COLO829 (cell line): ENCODE measurements at regions not wholly inside any gene's neighbourhood (a gene's known extent, or its start where the extent isn't known, plus 50 kb on each side); places are given as distances from the start of the nearest gene placed in this dataset.

Experiments used
- DNase-seq: peaks from one replicate; pipeline ENCODE4 v3.0.0; 2012; ENCODE audit warnings: low spot score

DNA sequence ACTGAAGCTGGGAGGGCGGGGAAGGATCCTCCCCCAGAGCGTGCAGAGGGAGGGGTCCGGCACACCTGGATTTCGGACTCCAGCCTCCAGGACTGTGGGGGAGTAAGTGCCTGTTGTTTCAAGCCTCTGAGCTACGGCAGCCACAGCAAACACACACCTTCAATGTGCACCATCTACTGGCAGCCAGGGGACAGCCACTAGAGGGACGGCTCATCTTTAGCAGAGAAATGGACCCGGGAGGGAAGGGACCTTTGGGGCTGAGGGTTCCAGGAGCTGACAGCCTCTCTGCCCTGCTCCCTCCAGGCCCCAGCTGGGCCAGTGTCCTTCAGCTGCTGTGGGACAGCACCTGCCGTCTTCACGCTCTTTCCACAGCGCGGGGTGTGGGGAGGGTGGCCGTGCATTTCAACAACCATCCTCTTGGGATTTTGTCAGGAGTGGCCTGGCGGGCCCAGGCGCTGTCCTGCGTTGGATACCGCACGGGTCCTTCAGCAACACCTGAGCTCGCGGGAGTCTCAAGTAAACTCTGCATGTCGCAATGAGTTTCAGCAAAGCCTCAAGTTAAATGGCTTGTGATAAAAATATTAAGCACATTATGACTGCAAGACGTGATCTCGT is 209.2 kb upstream of the C14orf180 start:
- no peak for DNase-seq

GRCh38 chr14:104371031-104371430 is 208.5 kb upstream of the C14orf180 start:
- DNase-seq = no peak

DNA sequence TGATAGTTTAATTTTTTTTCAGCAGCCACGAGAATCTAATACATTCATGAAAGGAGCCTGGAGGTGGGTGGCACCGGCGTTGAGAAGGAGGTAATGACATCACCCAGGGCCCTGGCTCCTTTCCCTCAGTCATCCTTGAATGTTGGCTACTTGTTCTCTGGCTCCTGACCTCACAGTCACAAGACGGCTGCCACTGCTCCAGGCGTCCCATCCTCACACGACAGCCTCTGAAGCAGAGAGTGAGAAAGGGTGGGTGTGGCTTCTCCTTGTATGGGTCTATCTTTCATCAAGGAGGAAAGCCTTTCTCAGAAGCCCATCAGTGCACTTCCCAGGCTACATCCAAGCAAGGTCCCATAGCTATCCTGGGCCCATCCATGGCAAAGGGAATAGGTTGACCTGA is 207.6 kb upstream of the C14orf180 start:
- DNase-seq = no peak

DNA sequence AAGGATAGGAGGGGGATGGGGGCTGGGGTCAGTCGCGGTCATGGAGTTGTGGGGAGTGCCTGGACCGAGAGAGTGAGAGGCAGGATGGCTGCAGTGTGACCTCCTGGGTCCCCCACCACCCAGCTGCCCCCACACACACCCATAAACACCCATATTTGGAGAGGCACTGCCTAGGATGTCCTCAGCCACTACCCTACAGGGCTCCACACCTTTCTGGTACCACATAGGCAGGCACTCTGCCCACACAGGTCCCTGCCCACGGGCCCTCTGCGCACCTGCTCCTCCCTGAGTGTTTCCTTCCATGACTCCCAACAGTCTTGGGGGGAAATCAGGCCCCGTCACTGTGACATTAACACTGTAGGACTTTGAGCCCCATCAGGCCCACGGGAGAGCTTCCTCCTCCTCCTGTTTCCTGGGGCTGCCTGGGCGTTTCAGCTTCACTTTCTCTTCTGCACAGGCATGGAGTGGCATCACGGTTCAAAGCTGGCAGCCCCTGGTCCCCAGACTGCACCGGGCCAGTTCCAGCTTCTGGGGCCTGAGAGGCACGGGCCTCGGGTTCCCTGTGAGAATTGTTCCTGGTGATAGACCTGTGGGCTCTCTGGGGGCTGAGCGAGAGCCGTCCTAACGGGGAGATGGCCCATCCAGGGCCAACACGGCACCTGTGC is 207.0 kb upstream of the C14orf180 start:
- DNase-seq = no peak

GRCh38 chr14:104373055-104373854 is 206.3 kb upstream of the C14orf180 start:
- DNase-seq = no peak

DNA sequence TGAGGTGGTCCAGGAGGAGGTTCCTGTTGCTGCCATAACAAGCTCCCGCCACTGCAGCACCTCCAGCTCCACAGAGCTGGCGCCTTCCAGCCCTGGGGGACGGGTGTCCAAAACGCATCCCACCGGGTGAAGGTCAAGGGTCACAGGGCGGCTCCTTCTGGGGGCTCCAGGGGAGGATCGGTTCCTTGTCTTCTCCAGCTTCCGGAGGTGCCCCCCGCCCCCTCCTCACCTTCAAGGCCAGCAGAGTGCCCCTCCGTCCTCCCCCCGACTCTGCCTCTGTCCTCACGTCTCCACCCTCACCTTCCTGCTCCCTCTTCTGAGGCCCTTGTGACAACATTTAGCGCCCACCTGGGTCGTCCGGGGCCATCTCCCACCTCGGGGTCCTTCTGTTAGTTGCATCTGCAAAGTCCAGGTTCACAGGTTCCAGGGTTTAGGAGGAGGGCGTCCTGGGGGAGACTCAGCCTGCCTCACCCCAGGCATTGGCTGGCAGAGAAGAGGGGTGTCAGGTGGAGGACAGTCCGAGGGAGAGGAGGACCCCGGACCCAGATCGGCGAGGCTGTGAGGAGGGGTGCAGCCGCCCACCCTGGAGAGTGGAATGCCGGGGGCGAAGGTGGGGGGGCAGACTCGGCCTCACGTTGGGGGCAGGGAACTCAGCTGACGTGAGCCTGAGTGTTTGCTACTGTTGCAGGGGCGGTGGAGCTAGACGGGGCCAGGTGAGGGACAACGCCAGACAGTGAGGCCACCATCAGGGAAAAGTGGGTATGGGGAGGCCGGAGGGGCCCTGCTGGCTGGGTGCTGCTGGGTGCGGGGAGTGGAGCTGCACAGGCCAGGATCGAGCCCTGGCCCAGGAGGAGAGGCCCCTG is 205.5 kb upstream of the C14orf180 start:
- no peak for DNase-seq

DNA sequence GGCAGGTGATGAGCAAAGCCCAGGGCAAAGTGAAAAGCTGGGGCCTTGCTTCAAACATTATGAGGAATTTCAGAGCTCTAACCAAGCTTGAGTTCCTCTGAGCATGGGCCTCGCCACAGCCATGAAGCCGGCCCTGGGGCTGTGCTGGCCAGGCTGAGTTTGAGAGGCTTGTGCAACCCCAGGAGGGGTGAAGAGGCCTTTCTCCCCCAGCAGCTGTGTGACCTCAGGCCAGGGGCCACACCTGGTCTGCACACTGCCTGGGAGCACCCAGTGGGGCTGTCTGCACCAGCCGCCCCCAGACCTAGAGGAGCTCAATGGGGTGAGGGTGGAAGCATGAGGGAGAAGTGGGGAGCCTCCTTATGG is 204.9 kb upstream of the C14orf180 start:
- no peak for DNase-seq

DNA sequence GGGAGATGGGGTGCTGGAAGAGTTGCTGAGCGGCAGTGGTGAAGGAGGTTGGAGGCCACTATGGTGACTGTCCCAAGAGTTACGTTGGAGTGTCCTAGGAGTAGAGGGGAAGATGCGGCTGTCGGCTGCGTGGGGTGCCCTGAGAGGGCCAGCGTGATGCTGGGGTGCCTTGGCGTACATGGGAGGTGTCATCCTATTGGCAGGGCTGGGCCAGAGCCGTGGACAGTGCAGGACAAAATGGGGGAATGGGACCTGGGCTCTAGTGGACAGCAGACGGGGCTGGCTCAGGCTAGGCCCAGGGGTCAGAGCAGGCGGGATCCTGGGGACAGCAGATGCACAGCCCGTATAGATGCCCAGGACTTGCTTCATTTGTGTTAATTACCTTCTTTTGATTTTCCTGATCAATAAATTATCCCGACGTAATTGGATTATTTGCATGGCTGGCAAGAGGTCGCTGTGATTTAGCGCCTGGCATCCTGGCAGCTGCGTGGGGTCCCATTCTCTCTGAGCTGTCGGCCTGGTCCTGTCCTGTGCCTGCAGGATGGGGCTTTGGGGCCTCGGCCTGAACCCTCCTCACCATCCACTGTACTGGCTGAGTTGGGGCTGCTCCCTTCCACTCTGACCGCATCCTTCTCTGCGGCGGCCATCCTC is 203.9 kb upstream of the C14orf180 start:
- DNase-seq = no peak

DNA sequence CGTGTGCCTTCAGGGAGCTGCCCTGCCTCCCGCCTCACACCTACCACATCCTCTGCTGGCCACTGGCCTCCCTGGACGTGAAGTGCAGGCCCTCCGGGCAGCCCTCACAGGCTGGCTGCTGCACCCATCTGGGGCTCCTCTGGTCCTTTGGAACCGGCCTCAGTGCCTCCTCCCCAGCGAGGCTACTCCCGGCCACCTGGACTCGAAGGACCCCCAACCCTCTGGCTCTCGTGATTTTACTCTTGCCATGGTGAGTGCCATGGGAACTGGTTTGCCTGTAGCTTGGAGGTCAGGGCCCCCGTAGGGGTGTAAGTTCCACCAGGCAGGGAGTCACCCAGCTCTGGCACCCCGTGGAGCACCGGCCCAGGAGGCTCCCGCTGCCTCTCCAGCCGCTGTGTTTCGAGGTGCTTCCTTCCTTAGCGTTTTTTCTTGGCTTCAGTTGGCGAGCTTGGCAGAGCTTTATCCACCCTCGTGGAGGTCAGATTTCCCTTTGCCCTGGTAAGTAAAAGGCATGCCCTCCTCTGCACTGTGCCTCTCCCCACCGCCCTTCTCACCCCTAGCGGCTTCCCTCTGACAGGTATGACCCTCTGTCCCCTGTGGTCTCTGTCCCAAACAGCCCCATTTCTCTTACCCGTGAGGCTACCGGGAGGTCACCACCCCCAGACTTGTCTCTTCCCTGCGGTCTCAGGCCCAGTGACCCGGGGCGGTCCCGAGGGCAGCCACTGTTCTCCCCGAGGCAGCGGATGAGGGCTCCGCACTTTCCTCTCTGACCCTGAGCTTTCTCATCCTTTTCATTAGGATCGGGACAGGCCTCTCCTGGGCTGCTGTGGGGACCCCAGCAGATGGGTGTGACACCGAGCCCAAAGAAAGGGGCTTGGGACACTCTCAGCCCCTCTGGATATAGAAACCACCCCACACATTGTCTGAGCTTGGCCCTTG is 203.1 kb upstream of the C14orf180 start:
- no peak for DNase-seq

- DNase-seq = no peak
Observed at GRCh38 chr14:104377256-104377655, 202.3 kb upstream of the C14orf180 start.

DNA sequence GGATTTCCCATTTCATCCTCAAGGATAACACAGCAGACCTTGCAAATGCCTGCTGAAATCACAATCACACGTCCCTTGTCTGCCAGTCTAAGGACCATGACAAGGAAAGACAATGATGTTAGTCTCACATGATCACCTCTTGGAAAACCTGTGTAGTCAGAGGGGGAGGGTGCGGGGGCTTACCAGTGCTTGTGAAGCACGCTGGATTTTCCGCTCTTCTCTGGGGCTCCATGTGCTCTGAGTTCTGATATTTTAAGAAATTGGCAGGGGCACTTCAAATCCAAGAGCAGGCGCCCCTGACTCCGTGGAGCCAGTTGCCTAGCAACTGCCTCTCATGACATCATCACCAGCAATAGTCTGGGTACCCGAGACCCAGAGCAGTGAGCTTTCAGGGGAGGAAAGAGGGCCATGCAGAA is 200.9 kb upstream of the C14orf180 start:
- DNase-seq = no peak

- no peak for DNase-seq
Observed at GRCh38 chr14:104382361-104383087, 197.0 kb upstream of the C14orf180 start.

- no peak for DNase-seq
Observed at GRCh38 chr14:104383088-104383995, 196.2 kb upstream of the C14orf180 start.

DNA sequence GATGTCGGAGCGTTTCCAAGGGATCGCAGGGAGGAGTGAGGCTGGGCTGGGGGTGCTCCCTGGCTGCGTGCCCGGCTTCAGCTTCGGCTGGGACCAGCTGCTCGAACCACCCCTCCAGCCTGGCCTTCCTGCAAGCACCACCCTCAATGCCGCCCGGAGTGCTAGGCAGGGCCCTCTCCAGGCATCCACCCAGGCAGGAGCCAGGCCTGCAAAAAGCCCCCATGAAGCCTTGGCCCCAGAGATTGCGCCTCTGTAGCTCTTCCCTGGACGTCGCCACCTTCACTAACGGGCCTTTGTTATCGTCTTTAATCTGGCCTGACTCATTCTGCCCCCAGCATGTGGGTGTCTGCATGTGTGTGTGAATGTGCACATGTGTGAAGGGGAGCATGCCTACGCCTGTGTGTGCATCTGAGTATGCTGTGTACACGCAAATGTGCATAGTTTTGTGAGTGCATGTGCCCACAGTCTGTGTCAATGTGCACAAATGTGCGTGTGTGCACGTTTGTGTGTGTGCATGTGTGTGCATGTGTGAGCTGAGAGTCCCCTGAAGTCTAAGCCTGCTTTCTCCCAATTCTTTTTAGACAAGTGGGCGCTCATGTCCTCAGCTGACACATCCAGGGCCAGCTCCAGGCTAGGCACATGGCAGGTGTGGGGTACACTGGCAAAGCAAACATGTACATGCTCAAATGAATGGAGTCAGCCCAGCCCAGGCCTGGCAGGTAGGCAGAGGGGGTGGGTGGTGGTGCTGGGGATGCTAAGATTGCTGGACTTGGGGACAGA is 195.4 kb upstream of the C14orf180 start:
- DNase-seq = no peak

GRCh38 chr14:104384776-104385071 is 194.8 kb upstream of the C14orf180 start:
- DNase-seq = no peak

DNA sequence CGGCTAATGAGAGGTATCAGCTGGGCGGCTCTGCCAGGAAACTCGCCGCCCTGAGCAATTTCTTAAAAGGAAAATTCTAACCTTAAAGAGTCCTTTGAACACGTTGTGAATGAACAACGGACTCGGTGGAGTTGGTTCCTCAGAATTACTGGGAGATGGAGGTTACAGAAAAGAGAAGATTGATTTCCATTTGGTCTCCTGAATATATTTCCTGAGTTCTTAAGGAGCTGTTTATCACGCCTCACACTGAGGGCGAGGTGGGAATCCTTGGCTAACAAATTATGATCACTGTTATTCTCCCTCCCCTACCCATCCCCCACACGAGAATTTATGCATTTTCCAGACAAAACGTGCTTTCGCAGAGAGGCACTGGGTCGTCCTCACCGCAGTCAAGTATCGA is 194.5 kb upstream of the C14orf180 start:
- no peak for DNase-seq

GRCh38 chr14:104385531-104386101 is 193.9 kb upstream of the C14orf180 start:
- no peak for DNase-seq
